HG03378 (cell line): ENCODE measurements at regions not wholly inside any gene's neighbourhood (a gene's known extent, or its start where the extent isn't known, plus 50 kb on each side); places are given as distances from the start of the nearest gene placed in this dataset.

Experiments used
- ATAC-seq: cut with Tn5 transposase; IDR thresholded peaks from one replicate; pipeline ENCODE4 v1.9.1; 2021; ENCODE audit warnings: mild to moderate bottlenecking, moderate library complexity; ENCODE audit not compliant: unreplicated experiment

DNA sequence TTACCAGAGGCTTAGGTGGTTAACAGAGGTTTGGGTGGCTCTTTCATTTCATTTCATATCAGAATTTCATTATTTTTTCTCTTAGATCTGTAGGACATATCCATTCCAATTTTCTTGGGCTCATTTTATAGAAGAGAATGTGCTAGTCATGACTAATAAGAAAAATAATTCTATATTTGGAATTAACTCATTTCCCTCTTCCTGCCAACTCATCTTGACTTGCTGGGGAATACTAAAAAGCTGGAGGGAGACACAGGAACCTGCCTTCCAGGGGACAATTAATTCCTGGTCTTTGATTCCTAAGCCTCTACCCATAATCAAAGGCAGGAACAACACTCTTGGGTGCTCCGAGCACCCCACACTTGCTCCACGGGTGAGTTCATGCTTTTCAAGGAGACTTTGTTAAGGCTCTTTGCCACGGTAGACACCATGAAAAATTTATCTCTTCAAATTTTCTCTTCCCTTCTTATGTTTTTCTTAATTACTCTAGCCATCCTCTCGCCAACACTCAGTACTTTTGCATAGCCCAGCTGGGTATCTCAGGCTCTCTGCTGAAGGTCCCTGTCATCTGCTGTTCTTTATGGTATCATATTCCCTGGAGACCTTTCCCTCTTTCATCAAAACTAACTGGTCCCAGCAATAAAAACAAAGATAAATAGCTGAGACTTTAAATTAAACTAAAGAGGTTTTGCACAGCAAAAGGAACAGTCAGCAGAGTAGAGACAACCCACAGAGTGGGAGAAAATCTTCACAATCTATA, 273.9 kb downstream of the NPR3 start:
- ATAC-seq: no peak

DNA sequence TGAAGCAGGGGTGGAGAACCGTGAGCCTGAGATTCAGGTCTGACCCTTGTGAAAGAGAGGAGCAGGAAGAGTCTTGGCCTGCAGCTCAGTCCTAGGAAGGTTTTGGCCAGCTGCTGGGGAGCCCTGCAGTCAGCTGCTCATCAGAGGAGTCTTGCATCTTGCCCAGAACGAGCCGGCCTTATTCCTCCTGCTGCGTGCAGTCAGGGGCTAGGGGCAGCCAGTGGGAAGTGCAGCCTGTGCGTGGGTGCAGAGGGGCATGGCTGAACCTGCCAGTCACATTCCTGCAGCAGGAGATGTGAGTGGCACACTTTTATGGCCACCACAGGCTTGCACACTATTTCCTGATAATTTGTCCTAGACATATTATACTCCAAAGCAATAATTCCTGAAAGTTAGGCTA, 278.7 kb downstream of the NPR3 start:
- no peak for ATAC-seq

DNA sequence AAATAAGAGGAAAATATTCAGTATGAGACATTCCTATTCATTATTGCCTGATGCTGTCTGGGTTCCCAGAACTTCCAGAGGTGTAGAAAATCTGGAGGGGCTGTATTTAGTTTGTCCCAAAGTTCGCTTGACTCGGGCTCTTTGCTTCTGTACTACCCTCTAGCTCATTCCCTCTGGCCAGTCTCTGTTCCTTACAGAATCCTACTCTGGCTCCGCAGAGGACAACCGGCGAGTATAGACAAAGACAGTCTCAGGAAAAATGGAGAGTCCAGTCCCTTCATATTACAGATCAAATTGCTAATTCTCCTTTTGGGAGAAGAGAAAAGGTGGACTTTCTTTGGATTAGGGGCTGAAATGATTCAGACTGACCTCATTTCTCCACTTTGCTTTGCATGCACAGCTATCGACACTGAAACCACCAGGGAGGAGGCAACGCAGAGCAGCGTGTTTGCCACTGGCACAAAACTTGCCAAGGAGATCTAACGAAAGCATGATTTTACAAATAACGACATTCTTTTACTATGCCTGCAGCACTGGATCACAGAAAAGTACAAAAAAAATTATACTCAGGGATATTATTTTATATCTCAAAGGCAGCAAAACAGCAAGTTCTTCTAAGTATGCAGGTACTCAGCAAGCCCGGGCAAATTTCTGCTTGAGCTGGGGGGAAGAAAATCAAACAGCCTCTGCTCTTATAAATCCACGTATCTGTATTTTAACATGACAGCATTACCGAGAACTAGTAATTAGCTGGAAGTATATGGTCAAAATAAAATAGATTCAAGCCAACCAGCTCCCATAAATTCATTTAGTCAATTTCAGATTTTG, 279.7 kb downstream of the NPR3 start:
- ATAC-seq: no peak

DNA sequence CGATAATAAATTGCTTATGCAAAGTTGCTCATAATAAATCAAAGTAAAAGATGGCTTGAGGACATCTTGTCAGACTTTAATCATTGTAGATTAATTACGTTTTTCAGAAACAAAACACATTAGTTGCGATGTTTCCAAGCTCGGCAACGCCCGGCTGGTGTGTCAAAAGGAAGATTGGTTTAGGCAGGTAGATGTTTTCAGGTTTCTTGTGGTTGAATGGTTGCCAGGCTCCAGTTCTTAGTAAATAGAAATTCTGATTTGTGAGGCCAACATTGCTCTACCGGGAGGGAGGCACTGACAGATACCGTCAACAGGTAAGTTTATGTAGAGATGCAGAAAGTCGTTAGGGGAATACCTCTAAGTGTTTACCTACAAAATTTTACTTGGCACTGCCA, 280.3 kb downstream of the NPR3 start:
- ATAC-seq: no peak

DNA sequence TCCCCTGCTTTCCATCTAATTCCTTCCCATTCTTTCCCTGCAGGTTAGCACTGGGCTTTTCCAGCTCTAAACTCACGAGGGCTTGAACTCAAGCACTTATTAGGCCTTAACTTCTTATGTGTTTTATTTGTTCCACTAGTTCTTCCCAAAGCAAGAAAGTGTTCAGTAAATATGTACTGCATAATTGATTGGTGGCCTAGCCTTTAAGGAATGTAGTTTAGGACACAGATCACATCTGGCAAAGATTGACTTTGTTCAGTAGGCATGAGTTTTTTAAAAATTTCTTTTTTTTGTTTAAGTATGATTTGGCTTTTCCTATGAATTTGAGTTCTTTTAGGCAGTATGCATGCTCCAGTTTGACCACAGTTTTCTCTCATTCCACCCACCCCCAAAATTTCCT, 285.2 kb downstream of the NPR3 start:
- ATAC-seq: no peak

DNA sequence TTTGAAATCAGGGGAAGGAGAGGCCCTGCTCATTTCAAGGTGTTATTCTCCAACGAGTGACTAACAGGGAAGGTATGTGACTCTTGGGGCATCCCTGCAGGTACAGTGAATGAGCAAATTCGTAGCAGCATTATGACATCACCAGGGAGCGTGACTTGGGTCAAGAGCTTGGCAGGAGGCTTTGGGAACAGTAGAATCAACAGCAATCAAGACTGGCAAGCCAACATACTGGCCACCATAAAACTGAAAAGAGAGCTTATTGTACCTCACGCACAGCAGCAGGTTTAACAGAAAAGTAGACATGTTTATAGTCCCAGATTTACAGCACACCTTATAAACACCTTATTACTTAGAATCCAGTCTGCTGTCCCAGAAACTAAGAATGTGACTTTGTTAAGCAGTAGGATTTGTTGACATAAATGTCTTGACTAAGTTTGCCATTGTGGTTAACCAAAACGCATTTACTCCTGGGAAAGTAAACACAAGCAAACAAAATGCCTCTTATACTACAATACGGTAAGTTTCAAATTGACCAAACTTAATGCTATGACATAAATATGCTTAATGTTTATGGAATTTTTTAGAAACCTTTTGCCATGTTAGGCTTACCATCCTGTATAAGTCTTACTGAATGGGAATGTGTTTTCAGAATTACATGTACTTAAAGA, 297.8 kb downstream of the NPR3 start:
- ATAC-seq: no peak

DNA sequence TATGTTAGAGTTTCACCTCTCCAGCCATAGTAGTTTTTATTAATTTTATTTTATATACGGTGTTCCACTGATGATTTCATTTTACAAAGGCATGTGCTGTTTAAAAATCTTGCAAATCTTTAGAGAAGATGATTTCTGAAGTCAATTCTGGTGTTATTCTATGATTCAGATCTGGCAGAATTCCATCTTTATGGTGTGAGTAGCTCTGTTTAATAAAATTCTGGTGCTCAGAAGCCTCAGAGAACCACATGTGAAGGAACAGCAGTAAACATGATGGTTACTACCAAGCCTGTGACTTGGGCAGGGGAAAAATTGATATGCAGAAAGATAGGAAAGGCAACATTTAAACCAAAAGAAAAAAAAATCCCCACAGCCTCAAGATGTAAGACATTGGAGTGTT, 299.7 kb downstream of the NPR3 start:
- no peak for ATAC-seq

DNA sequence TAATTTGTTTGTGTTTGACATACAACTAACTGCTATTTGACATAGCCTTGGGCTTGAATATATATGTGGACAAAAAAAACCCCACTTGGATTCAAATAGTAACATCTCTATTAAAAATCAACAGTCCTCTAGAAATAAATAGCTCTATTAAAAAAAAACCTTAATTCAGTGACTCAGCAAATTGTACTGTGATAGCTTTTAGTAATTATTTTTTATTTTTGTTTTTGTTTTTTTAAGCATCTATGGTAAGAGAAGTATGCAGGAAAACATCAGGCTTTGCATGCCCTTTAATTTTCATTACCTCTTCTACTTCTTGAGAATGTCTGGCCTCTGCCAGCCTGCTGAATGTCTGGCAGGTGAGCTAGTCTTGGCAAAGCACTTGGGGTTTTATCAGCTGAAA, 300.7 kb downstream of the NPR3 start:
- ATAC-seq: no peak

DNA sequence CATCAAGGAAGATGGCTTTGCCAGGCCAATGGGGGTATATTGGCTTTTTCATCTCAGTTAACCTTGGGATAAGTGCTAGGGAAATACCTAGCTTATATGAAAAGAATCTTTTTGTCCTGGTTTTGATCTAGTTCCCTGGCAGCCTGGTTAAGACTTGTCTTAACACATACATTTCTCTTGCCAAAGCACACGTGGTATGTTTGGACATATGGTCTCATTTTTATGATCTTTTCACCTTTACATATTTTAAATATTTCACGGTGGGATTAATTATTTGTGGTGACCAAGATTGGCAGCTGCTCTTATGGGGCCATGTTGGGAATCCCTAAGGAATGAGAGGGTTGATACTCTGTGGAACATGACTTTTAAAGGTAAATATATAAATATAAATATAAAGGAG, 312.5 kb downstream of the NPR3 start:
- no peak for ATAC-seq

DNA sequence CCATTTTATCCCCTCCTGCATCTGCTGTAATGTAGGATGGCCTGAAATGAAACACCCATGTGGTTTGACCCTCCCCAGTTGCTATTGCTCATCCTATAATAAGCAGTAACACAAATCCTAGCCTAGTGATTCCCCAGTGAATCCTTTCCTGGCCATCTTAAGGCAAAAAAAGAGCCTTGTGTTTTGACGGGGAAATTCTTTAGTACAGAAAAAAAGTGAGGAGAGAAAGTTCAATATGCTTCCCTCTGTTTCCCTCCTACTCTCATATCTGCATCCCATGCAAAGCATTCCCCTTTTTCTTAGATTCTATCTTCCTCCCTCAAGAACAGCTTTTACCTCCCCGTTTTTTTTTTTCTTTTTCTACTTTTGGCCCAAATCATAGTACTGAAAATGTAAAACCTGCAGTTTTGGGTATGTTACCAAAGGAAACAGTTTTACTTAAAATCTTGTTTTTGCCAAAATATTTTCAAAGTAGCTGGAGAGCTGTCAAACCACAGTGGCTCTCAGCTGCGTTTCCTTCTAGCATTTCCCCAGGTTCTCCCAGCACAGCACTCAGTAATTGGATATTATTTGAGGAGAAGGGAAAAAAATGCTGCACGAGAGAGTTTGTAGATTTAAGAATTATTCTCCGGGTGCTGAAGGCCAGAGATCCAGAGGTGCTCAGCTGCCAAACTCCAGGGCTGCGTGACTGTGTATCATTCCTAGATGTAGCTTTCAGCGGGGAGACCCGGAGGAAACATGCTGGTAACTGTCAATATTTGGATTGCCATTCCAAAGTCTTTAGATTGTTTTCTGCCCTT, 321.4 kb downstream of the NPR3 start:
- ATAC-seq: no peak

DNA sequence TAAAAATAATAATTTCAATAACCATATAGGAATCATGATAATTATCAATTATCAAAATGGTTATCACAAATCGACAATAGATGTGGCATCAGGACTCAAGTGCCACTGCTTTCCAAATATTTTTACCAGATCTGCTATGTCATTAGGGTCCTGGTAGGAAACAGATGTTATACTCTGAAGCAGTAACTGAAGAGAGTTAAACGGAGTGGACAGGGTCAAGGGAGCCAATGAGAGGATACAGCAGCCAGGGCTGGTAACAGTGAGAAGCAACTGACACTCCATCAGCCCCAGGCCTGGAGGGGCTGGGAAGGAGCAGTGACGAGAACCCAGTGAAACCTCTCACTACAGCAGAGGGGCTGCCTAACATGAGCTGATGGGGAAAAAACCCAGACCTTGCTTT, 322.4 kb downstream of the NPR3 start:
- no peak for ATAC-seq

DNA sequence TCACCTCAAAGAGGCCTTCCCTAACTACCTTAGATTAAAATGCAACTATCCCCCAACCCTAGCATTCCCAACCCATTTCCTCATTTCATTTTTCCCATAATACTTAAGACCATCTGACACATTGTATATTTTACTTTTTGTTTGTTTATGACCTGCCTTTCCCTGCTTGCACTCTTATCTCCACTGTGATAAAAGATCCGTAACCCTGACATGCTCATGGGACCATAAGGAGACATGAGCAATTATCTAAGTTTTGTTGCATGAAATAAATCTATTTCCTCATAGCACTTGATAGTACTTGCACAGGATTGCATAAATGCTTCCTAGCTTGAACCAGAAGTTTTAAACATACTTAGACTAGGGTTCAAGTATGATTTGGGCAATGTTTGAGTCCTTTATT, 323.7 kb downstream of the NPR3 start:
- ATAC-seq: no peak

DNA sequence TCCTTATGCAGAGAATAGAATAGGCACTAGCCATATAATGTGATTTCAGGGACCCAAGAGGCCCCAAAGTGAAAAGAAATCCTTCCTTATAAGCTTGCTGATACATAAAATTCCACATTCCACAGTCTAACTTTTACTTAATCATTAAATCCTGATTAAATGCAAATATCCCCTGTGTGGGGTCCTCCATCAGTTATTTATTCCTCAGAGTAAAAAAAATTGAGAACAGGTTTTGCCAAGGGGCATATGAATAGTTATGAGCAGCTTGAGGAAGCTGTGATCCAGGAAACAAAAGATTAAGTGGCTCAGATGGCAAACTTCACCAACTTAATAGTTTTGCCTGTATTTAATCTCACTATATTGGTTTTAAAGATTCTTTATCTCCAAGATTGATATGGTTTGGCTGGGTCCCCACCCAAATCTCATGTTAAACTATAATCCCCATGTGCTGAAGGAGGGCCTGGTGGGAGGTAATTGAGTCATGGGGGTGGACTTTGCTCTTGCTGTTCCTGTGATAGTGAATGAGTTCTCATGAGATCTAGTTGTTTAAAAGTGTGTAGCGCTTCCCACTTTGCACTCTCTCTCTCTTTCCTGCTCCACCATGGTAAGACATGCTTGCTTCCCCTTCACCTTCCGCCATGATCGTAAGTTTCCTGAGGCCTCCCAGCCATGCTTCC, 324.9 kb downstream of the NPR3 start:
- ATAC-seq: no peak

DNA sequence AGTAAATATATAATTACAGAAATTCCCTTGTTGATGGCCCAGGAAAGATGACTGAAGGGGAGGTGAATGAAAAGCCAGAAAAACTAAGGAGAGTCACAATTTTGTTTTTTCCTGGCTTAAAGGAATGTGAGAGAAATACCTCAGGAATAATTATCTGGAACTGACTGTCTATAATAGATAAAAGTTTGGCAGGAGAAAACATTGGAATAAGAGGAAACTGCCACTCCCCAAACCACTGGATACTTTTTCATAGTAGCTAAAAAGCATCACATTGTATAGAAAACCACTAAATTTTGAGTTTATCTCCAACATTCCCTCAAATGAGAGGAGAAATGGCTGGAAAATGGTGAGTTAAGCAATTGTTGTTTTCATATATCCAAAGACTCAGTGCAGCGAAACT, 326.0 kb downstream of the NPR3 start:
- ATAC-seq: no peak

DNA sequence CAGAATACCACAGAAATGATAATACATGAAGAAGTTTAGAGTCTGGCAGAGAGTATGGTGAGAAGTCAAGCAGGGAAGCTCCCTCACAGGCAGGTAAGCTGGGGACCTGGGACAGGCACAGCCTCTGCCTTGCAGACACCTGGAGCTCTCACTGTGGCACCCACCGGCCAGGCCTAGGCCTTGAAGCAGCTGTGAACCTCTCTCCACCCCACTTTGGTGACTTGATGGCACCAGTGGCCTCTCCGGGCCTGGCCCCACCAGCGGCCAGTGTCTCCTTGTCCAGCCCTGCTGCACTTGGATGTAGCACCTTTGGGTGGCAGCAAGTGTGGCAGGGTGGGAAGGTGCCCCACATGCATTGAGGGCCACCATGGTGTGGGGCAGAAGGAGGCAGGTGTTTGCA, 330.5 kb downstream of the NPR3 start:
- ATAC-seq: no peak

DNA sequence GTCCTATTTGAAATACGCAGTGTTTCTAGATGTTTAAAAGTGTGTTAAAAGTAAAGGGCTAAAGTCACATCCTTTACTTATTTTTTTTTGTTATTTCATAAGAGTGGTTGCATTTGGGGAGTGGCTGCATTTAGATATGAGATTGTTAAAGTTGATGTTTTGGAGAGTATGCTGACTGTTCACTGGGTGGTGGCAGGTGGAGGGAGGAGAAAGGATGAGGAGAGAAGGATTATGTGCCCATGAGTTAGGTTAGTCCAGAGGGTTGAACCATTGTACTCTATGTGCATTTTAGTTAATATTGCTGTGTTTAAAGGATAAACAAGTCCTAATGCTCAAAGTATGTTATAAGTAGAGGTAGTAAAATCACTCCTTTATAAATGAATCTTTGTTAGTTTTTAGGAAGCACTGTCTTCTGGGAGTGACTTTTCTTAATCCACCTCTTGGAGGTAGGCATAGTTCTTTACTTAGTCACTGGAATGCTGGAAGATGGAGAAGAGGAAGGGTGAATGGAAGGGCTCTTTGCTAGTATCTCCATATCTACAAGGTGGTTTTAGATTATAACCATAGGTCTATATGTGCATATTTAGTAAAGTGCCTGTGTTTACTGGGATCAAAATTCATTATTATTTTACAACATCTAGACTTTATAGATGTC, 332.3 kb downstream of the NPR3 start:
- ATAC-seq: no peak

DNA sequence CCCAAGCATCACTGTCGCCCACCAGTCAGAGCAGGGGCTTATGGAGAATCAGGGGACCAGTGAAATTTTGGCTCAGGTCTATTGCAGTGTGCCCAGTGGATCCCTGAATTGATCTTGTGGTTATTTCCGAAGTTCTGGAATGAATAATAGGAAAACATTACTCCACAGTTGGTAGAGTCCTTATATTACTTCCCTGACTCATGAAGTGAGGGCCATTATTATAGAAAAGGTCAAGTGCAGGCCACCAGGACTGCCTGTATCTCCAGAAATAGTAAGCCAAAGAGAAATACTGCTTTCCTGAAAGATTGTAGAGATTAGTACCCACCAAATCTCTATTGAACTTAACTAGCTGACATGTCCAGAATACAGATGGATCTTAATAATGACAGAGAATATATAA, 335.0 kb downstream of the NPR3 start:
- no peak for ATAC-seq

DNA sequence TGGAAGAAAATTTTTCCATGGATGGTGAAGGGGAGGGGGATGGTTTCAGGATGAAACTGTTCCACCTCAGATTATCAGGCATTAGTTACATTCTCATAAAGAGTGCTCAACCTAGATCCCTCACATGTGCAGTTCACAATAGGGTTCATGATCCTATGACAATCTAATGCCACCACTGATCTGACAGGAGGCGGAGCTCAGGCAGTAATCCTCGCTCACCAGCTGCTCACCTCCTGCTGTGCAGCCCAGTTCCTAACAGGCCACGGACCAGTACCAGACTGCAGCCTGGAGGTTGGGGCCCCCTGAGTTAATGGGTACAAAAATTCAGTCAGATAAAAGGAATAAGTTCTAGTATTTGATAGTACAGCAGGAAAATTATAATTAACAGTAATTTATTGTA, 337.2 kb downstream of the NPR3 start:
- ATAC-seq: no peak

DNA sequence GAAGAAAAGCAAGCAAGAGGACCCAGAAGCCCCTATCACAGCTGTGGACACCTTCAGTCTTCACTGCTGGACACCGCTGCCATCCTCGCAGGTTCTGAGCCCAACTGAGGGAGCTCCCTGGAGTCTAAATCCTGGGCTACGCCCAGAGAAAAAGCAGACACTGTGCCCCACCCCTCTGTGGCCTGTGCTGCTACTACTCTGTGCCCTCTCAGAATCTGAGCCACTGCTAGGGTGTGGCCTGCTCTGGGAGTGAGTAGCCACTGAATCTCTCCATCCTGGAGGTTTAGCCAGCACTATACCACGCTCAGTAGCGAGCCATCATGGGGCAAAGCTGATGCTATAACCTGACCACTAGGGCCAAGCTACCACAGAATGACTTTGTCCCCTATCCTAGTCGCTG, 338.2 kb downstream of the NPR3 start:
- no peak for ATAC-seq

DNA sequence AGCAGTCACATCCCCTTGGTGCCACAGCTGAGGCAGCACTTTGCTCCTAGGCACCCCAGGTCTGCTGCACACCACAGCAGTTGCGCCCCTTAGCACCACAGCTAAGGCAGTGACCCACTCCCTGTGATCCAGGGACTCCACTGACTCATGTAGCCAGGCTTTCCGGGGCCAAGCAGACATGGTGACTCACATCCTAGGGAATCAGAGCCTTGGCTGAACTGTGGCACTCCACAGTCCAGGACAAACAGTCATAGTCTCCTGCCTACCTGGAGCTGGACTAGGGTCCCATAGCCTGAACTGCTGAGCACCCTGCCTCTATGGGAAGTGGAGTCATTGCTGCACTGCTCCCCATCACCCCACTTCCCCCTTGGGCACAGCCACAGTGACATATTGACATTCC, 338.7 kb downstream of the NPR3 start:
- no peak for ATAC-seq
